DMS 273 treated with DMSO at 0.1 percent for 48 hours (cell line): ENCODE measurements at regions not wholly inside any gene's neighbourhood (a gene's known extent, or its start where the extent isn't known, plus 50 kb on each side); places are given as distances from the start of the nearest gene placed in this dataset.

ENCODE experiments used
- DNase-seq: peaks from one replicate; lab custom pipeline; 2025; lab: John Stamatoyannopoulos, UW

DNA sequence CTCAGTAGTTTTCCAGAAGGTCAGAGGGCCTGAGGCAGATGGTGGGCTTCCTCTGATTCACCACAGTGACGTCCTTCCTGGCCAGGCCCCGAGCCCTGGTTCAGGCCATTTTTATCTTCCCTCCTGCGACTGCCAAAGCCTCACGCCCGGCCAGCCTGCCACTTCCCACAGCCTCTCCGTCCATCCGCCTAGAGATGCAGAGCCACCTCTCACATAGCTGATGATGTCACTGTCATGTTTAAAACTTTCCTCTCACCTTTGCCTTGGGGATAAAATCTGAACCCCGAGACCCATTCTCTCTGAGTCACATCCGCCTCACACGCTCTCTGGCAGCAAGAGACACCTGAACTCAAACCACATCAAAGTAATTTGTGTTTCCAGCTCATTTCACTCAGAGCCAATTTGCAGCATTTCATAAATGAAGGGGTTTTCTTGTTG, 175.3 kb downstream of the QDPR start:
- no peak for DNase-seq

- no peak for DNase-seq
Observed at GRCh38 chr4:17336069-17336468, 175.8 kb downstream of the QDPR start.

GRCh38 chr4:17335371-17335770, 176.5 kb downstream of the QDPR start:
- DNase-seq = no peak

DNA sequence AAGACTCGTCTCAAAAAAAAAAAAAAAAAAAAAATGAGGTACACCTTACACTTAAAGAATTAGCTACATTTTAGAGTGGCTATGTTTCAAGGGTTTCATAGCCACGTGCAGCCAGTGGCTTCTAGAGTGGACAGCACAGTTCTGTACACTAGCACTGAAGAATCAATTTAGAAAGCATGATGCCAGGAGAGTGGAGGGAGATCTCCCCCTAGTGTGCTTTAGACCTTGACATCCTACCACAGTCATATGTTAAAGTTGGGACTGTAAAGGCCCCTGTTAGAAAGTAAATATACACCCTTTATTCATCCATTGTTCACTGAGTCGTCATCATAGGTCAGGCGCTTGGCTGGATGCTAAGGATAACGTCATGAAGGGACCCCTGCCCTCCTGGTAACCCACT, 179.4 kb downstream of the QDPR start:
- DNase-seq = no peak

DNA sequence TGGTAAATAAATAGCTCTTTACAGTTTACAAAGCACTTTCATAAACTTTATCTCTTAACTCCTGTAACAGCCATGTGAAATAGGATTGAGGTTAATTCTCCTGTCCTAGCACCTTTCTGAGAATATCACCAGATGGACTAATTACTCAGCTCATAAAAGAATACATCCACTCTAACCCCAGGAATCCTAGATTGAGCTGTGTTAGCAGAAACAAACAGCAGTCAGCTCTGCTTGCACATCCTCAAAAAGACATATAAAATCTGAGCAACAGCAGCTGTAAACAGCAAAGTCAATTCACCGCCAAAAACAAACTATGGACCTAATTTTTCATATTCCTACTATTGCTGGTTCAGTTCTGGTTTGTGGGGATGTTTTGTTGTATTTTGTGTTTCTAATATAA, 182.8 kb downstream of the QDPR start:
- no peak for DNase-seq

DNA sequence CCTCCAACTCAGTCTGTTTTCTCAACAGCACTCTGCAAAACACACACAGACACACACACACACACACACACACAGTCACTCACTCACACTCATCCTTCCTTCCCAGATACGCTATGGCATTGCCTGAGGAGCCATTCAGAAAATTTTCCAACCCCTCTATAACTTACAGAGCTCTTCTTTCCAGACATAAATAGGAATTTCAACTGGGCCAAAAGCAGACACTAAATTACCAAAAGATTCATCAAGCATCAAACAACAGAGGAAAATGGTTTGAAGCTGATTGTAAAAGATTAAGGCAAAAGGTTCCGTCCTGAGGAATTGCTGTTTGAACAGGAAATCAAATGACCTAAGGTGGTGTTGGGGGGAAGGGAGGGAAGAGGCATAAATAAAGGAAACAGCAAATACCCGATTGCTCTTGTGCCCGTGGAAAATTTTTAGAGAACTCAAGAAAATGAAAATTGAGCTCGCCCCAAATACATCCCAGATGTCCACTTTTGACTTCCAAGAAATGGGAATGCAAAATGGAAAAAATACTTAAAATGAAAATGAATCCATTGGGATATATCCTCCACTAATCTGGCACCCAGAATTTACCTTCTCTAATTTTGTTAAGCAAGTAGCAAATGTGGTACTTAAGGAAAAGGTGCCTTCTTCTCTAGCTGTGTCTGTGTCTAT, 183.6 kb downstream of the QDPR start:
- no peak for DNase-seq

DNA sequence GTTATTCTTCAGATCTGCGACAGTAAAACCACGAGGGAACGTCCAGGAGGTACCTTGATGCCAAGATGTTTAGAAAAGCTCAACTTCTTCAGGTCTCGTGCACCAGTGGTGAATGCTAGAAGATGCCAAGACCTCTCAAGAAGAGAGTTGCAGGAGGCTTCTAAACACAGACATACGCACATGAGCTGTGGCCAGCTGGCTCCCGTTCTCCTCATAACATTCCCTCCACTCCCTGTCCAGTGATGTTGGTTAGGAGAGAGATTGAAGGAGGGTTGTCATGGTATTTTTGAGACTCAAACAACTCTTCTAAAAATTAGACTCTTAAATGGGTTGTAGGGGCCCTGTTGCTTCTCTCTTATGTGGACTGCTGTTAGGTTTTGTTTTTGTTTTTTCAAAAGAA, 184.3 kb downstream of the QDPR start:
- DNase-seq = no peak

- DNase-seq = no peak
Observed at GRCh38 chr4:17326756-17327155, 185.1 kb downstream of the QDPR start.

DNA sequence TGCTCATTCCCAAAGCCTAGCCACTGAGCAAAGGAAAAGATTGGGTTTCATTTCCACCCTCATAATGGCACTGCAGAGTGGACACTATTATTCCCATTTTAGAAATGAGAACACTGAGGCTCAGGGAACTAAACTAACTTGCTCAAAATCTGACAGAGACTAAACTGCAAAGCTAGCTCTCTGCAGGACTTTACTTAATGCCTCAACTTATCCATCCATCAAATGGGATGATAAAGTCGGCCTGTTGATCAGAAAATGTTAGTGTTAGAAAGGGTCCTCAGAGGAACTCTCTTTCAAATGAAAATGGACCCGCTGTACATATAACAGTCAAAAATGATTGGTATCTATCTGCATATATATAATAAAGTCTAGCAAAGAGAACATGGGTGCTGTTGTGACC, 186.8 kb downstream of the QDPR start:
- no peak for DNase-seq

GRCh38 chr4:17324386-17324830, 187.5 kb downstream of the QDPR start:
- no peak for DNase-seq

DNA sequence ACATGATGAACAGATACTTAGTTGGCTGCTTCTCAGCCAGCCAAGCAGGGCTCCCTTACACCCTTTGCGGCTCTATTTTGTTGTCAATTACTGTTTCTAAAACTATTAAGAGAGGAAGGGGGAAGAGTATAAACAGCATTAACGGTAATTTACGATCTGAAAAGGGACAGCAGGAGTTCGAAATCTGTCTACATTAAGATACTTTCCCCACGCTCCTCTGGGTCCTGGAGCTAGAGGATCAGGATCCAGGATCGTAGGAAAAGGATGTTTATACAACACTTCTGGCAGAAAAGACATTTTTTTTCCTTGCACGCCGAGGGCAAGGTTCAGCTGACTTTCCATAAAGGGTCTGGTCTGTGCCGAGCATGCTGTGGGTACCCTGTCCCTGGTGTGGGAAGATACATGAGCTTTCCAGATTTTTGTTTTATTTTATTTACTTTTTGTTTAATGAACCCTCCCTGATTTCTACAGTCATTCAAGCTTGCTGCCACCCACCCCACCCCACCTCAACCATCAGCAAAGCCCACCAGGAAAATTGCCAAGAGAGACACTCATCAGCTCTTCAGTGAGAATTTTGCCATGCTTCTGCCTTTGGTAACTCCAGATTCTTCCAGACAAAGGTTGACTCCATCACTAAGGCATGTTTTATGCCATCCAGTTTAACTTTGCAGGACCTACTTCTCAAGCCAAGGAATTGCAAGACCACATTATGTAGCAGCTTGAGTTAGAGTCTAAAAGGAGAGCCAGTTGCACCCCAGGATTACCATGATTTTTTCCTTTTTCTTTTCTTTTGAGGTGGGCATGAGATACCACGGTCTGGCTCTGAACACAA, 188.1 kb downstream of the QDPR start:
- no peak for DNase-seq

- no peak for DNase-seq
Observed at GRCh38 chr4:17322514-17322913, 189.4 kb downstream of the QDPR start.

GRCh38 chr4:17320046-17320445, 191.8 kb downstream of the QDPR start:
- DNase-seq = no peak

GRCh38 chr4:17317526-17317925, 194.4 kb downstream of the QDPR start:
- DNase-seq = no peak

DNA sequence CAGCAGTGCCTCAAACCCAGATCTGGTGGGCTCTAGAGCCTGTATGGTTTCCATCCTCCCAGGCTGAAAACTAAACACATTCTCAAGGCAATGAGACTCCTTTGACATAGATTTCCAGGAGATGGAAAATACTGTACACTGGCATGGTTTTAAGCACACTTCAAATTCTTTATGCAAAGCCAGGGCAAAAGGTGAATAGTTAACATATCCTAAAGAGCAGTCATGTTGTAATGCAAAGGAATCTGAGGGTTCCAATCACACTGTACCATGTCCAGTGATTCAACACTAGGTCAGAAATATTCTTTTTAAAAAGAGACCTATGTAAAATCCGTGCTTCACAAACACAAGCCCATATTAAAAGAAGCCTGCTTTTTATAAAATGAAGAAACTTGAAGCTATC, 195.3 kb downstream of the QDPR start:
- DNase-seq = no peak

GRCh38 chr4:17315459-17315858, 196.4 kb downstream of the QDPR start:
- no peak for DNase-seq

DNA sequence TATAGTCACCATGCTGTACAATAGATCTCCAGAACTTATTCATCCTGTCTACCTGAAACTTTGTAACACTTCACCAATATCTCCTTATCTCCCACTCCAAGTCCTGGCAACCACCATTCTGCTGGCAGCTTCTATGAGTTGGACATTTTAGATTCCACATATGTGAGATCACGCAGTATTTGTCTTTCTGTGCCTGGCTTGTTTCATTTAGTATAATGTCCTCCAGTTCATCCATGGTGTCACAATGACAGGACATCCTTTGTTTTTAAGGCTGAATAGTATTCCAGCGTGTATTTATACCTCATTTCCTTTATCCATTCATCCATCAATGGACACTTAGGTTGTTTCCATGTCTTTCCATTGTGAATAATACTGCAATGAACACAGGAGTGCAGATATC, 198.7 kb downstream of the QDPR start:
- no peak for DNase-seq

- no peak for DNase-seq
Observed at GRCh38 chr4:17310269-17310652, 201.6 kb downstream of the QDPR start.

DNA sequence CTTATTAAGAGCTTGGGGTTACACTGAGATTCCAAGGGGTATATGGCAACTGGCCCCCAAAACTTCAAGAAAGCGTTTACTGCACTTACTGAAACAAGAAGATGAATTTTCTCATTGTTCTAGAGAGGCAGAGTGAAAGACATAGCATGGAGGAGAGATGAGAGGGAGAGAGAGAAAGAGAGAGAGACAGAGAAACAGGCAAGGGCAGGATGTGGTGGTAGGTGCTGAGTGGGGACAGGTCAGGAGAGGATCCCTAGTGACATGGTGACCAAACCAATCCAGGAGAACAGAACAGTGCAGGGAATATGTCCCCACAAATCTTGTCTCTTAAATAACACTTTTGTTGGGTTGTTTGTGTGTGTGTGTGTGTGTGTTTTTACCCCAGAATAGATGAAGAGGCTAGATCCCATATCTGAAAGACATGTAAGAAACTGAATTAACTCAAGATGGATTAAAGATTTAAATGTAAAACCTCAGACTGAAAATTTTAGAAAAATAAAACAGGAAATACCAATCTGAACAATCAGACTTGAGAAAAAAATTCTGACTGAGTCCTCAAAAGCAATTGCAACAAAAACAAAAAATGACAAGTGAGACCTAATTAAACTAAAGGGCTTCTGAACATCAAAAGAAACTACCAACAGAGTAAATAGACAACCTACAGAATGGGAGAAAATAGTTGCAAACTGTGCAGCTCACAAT, 202.2 kb downstream of the QDPR start:
- DNase-seq = no peak

- no peak for DNase-seq
Observed at GRCh38 chr4:17301869-17302268, 210.0 kb downstream of the QDPR start.

GRCh38 chr4:17301266-17301665, 210.6 kb downstream of the QDPR start:
- DNase-seq = no peak

GRCh38 chr4:17296921-17297890, 214.7 kb downstream of the QDPR start:
- DNase-seq = no peak
